Spleen (tissue), 11 donors: ENCODE measurements at regions not wholly inside any gene's neighbourhood (a gene's known extent, or its start where the extent isn't known, plus 50 kb on each side); places are given as distances from the start of the nearest gene placed in this dataset.

ENCODE experiments used
- DNase-seq: peaks from one replicate; pipeline ENCODE4 v3.0.0-alpha.2; 2020
- H3K27ac ChIP-seq, 8 donors: fragments of 200-600 bp; sonication (generic) in 7 of 8; 1 replicate in 4 of 8; 2 replicates in 4 of 8; pipeline versions ENCODE4 v1.5.0 to v1.8.0; 2016 to 2021; ENCODE audit warnings: inconsistent platforms in 4 of 8, mild to moderate bottlenecking in 4 of 8, moderate library complexity in 1 of 8
- H3K27me3 ChIP-seq, 7 donors: fragments of 200-600 bp; sonication (generic) in 6 of 7; replicated peaks in 1 of 7; 1 replicate in 4 of 7; 2 replicates in 3 of 7; pipeline versions ENCODE4 v1.5.0 to v1.8.0; 2016 to 2021; ENCODE audit warnings: inconsistent platforms in 3 of 7, mild to moderate bottlenecking in 1 of 7
- H3K36me3 ChIP-seq, 6 donors: fragments of 200-600 bp; sonication (generic) in 5 of 6; 1 replicate in 4 of 6; 2 replicates in 2 of 6; pipeline versions ENCODE4 v1.5.0 to v1.8.0; 2016 to 2021; ENCODE audit warnings: inconsistent platforms in 2 of 6
- H3K4me1 ChIP-seq, 6 donors: fragments of 200-600 bp; sonication (generic) in 5 of 6; 1 replicate in 3 of 6; 2 replicates in 3 of 6; pipeline versions ENCODE4 v1.5.0 to v1.8.0; 2016 to 2021; ENCODE audit warnings: inconsistent platforms in 3 of 6
- H3K4me3 ChIP-seq, 8 donors: fragments of 200-600 bp; sonication (generic) in 7 of 8; 1 replicate in 4 of 8; 2 replicates in 4 of 8; pipeline versions ENCODE4 v1.5.0 to v1.8.0; 2016 to 2021; ENCODE audit warnings: inconsistent platforms in 4 of 8, mild to moderate bottlenecking in 4 of 8, moderate library complexity in 2 of 8
- H3K9me3 ChIP-seq, 8 donors: fragments of 200-600 bp; sonication (generic) in 7 of 8; 1 replicate in 4 of 8; 2 replicates in 4 of 8; pipeline versions ENCODE4 v1.5.0 to v1.8.0; 2016 to 2021; ENCODE audit warnings: inconsistent platforms in 4 of 8
- POLR2A ChIP-seq, 3 donors: fragments of 450-650 bp; IDR thresholded peaks; one replicate each; pipeline ENCODE4 v1.5.1; 2017; ENCODE audit warnings: antibody characterized with exemption in 3 of 3, mild to moderate bottlenecking in 1 of 3
- POLR2AphosphoS5 ChIP-seq, 3 donors: sonication (generic); formaldehyde crosslinking; IDR thresholded peaks; one replicate each; pipeline ENCODE4 v1.5.1; 2017; ENCODE audit warnings: antibody characterized with exemption in 3 of 3
- WGBS, 5 donors: extraction: QIAGEN DNeasy Blood & Tissue Kit in 3 of 5; methylation state at CpG; one replicate each; pipeline versions ENCODE4 v1.1.5 to v1.1.7; 2013 to 2018; 5-methylcytosine and 5-hydroxymethylcytosine counted together
- intact Hi-C: fragments of 100-400 bp; cut with DNase I; formaldehyde crosslinking; loops from one replicate; pipeline ENCODE4 v1.15.0; 2023; ENCODE audit warnings: low total_unique reads
- TF ChIP-seq, protein P1 (sequence below), 11 experiments: fragments of 200-600 bp in 7 of 11; fragments of 450-650 bp in 4 of 11; sonication (generic) in 4 of 11; IDR thresholded peaks in 8 of 11; conservative IDR thresholded peaks in 3 of 11; 1 replicate in 7 of 11; 2 replicates in 4 of 11; pipeline versions ENCODE4 v1.4.0 to v1.8.0; 2016 to 2021; ENCODE audit warnings: antibody characterized with exemption in 11 of 11, inconsistent platforms in 4 of 11, mild to moderate bottlenecking in 1 of 11
- donor health status: healthy with polysubstance abuse.
- donor health status: DM: no; HTN: no; CAD: no; lungs with moderate emphysema.
- donor health status: DM: no; HTN: no; CAD: no.
- donor health status: Bipolar disorder and iron deficiency.
- donor health status: healthy.
- donor health status: DM: no; HTN: no; CAD: no.
- donor health status: DM: yes; HTN: yes; CAD: no.

DNA sequence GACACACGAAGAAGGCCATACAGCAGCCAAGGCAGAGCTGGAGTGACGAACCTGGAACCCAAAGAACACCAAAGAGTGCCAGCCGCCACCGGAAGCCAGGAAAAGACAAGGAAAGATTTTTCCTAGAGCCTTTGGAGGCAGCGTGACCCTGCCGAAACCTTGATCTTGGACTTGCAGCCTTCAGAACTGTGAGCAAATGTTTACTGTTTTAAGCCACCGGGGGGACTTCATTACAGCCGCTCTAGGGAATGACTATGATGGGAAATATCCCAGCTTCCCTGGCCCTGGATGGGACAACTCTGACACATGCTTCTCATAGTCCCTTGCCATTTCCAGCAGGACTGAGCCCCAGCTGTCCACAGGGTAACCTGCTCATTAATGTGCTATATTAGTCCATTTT lies 270.6 kb downstream of the HAPSTR1 start:
- no peaks in the 10 kb centered on the region for H3K4me1 ChIP-seq
- no peaks in the 10 kb centered on the region for H3K27me3 ChIP-seq
- intact Hi-C loops: no loop called here
- no peak overlapping the region for H3K27ac ChIP-seq
- 82 to 92% (median 85%) methylated on average over 8 of the region's 8 CpGs for WGBS, 5 donors
- TF ChIP-seq, protein P1, sequence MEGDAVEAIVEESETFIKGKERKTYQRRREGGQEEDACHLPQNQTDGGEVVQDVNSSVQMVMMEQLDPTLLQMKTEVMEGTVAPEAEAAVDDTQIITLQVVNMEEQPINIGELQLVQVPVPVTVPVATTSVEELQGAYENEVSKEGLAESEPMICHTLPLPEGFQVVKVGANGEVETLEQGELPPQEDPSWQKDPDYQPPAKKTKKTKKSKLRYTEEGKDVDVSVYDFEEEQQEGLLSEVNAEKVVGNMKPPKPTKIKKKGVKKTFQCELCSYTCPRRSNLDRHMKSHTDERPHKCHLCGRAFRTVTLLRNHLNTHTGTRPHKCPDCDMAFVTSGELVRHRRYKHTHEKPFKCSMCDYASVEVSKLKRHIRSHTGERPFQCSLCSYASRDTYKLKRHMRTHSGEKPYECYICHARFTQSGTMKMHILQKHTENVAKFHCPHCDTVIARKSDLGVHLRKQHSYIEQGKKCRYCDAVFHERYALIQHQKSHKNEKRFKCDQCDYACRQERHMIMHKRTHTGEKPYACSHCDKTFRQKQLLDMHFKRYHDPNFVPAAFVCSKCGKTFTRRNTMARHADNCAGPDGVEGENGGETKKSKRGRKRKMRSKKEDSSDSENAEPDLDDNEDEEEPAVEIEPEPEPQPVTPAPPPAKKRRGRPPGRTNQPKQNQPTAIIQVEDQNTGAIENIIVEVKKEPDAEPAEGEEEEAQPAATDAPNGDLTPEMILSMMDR (IDR thresholded peaks at IDR 0.05 in 8 of 11, conservative IDR thresholded peaks at IDR 0.05 in 3 of 11): no peak
- TF ChIP-seq POLR2AphosphoS5 (IDR thresholded peaks at IDR 0.05) (no peak), POLR2A (IDR thresholded peaks at IDR 0.05) (no peak)
- no peak overlapping the region for H3K4me3 ChIP-seq
- peaks cover 0 to 25% (median 12%) of the 10 kb centered on the region in 8 donors for H3K9me3 ChIP-seq
- no peak for DNase-seq
- no peaks in the 10 kb centered on the region for H3K36me3 ChIP-seq

DNA sequence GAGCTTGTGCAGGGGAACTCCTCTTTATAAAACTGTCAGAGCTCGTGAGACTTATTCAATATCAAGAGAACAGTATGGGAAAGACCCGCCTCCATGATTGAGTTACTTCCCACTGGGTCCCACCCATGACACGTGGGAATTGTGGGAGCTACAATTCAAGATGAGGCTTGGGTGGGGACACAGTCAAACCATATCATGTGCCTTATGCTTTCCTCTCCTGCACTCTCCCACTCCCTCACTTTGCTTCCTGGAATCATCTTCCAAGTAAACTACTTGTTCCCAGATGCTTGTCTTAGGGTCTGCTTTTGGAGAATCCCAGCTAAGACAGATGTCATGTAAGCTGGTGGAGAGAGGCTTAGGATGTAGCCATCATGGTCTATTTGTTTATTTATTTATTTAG lies 271.2 kb downstream of the HAPSTR1 start:
- WGBS, 5 donors: 68 to 81% (median 80%) methylated on average over 3 of the region's 3 CpGs
- TF ChIP-seq, protein P1 (IDR thresholded peaks at IDR 0.05 in 8 of 11, conservative IDR thresholded peaks at IDR 0.05 in 3 of 11): no peak
- TF ChIP-seq POLR2AphosphoS5 (IDR thresholded peaks at IDR 0.05): no peak
- TF ChIP-seq POLR2A (IDR thresholded peaks at IDR 0.05): no peak

DNA sequence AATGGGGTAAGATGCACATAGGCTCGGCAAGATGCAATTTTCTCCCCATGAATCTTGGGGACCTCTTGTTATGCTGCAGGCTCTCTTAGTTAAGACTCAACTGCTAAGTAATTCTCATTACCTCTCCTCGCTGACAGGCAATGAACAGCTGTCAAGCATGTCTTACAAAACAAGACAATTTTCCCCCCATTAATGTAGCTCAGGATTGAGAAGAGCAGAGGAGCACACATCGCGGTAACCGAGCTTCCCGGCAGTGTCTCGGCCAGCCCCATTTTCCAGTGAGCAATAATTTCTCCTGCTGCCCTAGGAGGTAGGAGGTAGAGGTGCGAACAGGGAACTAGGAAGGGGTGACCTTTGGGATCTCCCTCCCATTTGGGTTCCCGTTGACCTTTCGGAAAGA lies 272.1 kb downstream of the HAPSTR1 start:
- H3K27me3 ChIP-seq: no peaks in the 10 kb centered on the region
- intact Hi-C loops: no loop called here
- H3K4me3 ChIP-seq: no peak overlapping the region
- DNase-seq: no peak
- WGBS, 5 donors: 84 to 92% (median 89%) methylated on average over 10 of the region's 10 CpGs
- H3K9me3 ChIP-seq: peaks cover 0 to 10% (median under 1%) of the 10 kb centered on the region in 8 donors
- no peaks in the 10 kb centered on the region for H3K36me3 ChIP-seq
- no peaks in the 10 kb centered on the region for H3K4me1 ChIP-seq
- H3K27ac ChIP-seq: no peak overlapping the region
- TF ChIP-seq, protein P1 (IDR thresholded peaks at IDR 0.05 in 8 of 11, conservative IDR thresholded peaks at IDR 0.05 in 3 of 11): no peak
- TF ChIP-seq POLR2A (IDR thresholded peaks at IDR 0.05): no peak
- TF ChIP-seq POLR2AphosphoS5 (IDR thresholded peaks at IDR 0.05): no peak

More for the DNA sequence above, 271.2 kb downstream of the HAPSTR1 start:
- Histone ChIP-seq H3K4me3 (no peak overlapping the region), H3K27ac (no peak overlapping the region), H3K27me3 (no peaks in the 10 kb centered on the region), H3K4me1 (no peaks in the 10 kb centered on the region), H3K36me3 (no peaks in the 10 kb centered on the region), H3K9me3 (peaks cover 0 to 19% (median 9%) of the 10 kb centered on the region in 8 donors)
- no peak for DNase-seq
- intact Hi-C loops: no loop called here

DNA sequence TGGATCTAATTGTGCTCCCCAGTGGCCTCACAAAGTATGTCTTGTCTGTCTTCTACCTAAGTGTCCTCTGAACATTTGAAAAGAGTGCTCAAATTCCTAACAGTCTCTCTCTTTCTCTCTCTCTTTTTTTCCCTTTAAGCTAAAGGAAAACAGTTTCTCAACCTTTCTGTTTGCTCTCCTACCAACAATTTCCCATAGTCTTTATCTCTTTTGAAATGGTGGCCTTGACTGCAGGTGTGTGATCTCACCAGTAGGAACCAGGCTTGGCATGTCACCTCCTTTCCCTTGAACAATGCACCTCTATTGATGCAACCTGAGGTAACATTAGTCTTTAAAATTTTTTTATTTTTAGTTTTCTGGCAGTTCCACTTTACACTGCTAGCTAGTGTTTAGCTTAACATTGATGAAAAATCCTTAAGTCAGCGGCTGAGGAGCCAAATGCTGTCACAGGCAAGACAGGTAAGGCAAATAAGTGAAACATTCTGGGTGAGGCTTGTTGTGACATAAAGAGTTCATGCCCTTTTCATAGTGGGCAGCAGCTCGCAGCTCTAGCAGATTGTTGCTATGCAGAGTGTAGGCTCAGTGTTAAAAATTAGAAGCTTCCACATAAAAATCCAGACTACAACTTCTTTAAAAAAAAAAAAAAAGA lies 273.4 kb downstream of the HAPSTR1 start:
- intact Hi-C loops: no loop called here
- Histone ChIP-seq H3K9me3 (no peaks in the 10 kb centered on the region), H3K36me3 (no peaks in the 10 kb centered on the region), H3K27ac (no peak overlapping the region), H3K4me1 (no peaks in the 10 kb centered on the region), H3K27me3 (no peaks in the 10 kb centered on the region), H3K4me3 (no peak overlapping the region)
- WGBS, 5 donors: 56 to 75% (median 72%) methylated on average over 2 of the region's 2 CpGs
- TF ChIP-seq, protein P1 (IDR thresholded peaks at IDR 0.05 in 8 of 11, conservative IDR thresholded peaks at IDR 0.05 in 3 of 11): no peak
- TF ChIP-seq POLR2AphosphoS5 (IDR thresholded peaks at IDR 0.05): no peak
- no peak for TF ChIP-seq POLR2A (IDR thresholded peaks at IDR 0.05)
- no peak for DNase-seq
